ENCODE measurements at regions not wholly inside any gene's neighbourhood (a gene's known extent, or its start where the extent isn't known, plus 50 kb on each side); places are given as distances from the start of the nearest gene placed in this dataset.
"Not testable (repeated sequence)": the region's sequence is repeated elsewhere in the genome, so short reads cannot be mapped to it uniquely, and the experiment has no call there.

DNA sequence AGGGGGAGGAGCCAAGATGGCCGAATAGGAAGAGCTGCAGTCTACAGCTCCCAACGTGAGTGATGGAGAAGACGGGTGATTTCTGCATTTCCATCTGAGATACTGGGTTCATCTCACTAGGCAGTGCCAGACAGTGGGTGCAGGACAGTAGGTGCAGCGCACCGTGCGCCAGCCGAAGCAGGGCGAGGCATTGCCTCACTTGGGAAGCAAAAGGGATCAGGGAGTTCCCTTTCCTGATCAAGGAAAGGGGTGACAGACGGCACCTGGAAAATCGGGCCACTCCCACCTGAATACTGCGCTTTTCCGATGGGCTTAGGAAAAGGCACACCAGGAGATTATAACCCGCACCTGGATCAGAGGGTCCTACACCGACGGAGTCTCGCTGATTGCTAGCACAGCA, 121.1 kb upstream of the SESTD1 start:
- DNase-seq (ENCODE audit: low spot score), result not testable (repeated sequence)

- no peak for DNase-seq (ENCODE audit: low spot score)
Observed at GRCh38 chr2:179383975-179384374, 119.3 kb upstream of the SESTD1 start.

GRCh38 chr2:179377296-179377695, 112.7 kb upstream of the SESTD1 start:
- no peak for DNase-seq (ENCODE audit: low spot score)

DNA sequence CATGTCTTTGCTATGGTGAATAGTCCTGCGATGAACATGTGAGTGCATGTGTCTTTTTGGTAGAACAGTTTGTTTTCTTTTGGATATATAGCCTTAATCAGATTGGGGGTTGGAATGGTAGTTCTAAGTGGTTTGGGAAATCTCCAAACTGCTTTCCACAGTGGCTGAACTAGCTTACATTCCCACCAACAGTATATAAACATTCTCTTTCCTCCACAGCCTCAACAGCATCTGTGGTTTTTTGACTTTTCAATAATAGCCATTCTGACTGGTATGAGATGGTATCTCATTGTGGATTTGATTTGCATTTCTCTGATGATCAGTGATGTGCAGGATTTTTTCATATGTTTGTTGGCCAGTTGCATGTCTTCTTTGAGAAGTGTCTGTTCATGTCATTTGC, 112.2 kb upstream of the SESTD1 start:
- DNase-seq (ENCODE audit: low spot score), result no peak

DNA sequence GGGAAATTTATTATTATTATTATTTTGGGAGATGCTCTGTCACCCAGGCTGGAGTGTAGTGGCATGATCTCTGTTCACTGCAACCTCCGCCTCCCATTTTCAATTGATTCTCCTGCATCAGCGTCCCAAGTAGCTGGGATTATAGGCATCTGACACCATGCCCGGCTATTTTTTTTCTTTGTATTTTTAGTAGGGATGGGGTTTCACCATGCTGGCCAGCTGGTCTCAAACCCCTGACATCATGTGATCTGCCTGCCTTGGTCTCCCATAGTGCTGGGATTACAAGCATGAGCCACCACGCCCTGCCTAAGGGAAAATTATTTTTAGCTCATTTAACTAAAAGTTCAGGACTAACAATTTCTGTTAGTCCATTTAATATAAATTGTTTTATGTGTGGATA, 109.2 kb upstream of the SESTD1 start:
- DNase-seq (ENCODE audit: low spot score), result no peak

GRCh38 chr2:179365561-179365960, 100.9 kb upstream of the SESTD1 start:
- not testable (repeated sequence) for DNase-seq (ENCODE audit: low spot score)

DNA sequence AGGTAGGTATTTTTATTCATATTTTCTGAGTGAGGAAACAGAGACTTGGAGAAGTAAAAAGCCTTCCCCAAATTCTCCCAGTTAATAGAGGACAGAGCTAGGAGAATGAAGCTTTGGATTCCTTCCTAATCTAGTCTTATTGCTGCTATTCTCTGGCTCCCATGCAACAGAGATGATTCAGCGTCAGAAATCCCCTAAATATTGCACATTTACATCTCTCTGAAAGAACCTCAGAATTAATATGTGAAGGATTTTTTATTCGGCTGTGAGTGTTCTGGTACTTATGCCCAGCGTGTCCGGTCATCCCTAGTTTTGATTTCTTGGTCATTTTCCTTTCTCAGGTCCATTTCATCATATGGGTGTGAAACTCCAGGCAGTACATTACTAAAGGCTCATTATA, 91.2 kb upstream of the SESTD1 start:
- DNase-seq (ENCODE audit: low spot score), result no peak

- DNase-seq (ENCODE audit: low spot score), result peak; percentile 38
Observed at GRCh38 chr2:179354739-179355537, 90.3 kb upstream of the SESTD1 start.

DNA sequence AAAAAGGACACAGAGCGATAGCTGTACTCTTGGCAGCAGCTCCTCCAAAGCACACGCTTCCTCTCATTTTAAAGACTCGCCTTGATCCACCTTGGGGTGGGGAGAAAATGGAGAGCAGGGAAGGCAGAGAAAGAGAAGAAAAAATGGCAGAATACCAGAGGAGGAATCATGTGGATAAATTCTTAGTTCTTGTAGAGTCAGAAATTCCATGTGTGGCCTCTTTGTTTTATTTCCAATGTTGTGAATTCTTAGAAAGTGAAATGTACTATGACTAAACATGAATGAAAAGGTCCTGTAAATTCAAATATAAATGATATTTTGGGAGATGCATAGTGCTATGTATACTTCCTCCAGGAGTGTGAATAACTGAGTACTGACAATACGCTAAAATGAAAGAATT, 89.7 kb upstream of the SESTD1 start:
- no peak for DNase-seq (ENCODE audit: low spot score)

DNA sequence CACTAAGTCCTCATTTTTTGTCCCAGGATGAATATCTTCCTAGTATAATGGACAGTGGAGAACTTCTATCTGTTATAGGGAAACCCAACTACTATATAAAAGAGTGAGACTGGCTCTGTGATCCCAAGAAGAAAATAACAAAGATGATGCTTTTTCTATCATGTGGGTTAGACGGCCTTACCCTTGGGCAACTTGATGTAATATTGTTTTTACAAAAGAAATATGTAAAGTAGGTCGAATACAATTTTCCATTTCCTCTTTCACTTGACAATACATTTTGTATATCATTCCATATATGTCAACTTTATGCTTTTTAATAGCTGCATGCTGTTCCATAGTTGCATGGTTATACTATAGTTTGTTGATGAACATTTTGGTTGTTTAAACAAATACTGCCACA, 87.5 kb upstream of the SESTD1 start:
- DNase-seq (ENCODE audit: low spot score), result no peak

DNA sequence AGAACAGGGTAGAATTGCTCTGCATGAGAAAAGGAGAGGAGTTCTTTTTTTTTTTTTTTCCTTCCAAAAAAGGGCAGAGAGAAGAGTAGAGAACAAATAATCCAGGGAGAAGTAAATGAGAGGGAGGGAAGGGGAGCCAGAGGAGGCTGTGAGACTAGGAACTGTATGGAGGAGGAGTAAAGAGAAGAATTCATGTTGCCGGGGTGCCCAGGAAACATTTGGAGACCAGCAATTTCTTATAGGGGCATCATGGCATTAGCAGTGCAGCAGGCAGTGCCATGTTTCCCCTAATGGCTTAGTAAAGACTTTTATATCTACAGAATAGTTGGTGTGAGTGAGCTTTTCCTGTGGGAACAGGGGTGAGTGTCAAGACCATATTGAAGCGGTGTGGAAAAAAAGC, 86.4 kb upstream of the SESTD1 start:
- no peak for DNase-seq (ENCODE audit: low spot score)

GRCh38 chr2:179349670-179350303, 85.2 kb upstream of the SESTD1 start:
- no peak for DNase-seq (ENCODE audit: low spot score)

DNA sequence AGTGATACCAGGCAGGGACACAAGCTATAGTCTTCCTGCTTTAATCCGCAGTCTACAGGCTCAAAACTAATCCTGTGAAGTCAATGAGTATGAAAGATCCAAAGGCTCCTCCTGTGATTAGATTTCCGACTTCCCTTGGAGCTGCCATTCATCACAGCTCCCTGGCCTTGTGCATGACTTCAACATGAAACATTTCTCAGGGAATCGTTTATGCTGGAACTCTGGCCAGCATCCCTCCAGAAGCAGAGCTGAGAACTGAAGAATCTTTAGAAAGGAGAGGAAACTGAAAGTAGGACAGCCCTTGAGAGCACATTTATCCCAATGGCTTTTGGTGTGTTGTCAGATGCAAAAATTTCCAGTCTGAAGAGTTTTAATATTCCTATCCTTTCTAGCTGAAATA, 84.3 kb upstream of the SESTD1 start:
- DNase-seq (ENCODE audit: low spot score), result no peak

- no peak for DNase-seq (ENCODE audit: low spot score)
Observed at GRCh38 chr2:179344970-179345369, 80.3 kb upstream of the SESTD1 start.

- DNase-seq (ENCODE audit: low spot score), result no peak
Observed at GRCh38 chr2:179344280-179344964, 79.8 kb upstream of the SESTD1 start.

DNA sequence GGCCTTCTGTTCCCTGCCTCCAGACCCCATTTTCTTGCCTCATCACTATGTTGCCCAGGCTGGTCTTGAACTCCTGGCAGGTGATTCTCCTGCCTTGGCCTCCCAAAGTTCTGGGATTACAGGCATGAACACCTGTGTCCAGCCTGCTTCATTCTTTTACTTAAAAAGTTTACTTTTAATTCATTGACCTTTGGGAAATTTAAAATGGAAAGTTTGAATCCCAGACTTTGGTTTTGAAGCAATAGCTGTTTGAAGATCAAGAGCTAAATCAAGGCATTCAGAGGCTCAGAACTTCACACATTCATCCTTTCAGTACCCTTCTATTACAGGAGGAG, 79.3 kb upstream of the SESTD1 start:
- DNase-seq (ENCODE audit: low spot score), result no peak

GRCh38 chr2:179341152-179341866, 76.7 kb upstream of the SESTD1 start:
- no peak for DNase-seq (ENCODE audit: low spot score)

DNA sequence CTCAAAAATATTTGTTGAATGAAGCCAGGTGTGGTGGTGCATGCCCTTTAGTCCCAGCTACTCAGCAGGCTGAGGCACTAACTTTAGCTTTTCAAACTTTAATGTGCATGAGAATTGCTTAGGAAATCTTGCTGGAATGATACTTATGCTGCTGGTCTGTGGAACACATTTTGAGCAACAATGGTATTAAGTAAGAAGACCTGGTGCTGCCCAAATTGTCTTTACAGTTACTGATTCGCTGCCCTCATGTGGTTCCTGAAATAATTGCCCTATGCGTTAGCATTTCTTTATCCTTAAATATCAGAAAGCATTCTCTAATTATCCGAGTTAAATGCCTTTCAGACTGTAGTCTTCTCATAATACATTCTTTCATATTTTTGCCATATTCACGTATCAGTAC, 76.0 kb upstream of the SESTD1 start:
- peak; percentile 20 for DNase-seq (ENCODE audit: low spot score)

- DNase-seq (ENCODE audit: low spot score), result no peak
Observed at GRCh38 chr2:179338681-179339080, 74.0 kb upstream of the SESTD1 start.

DNA sequence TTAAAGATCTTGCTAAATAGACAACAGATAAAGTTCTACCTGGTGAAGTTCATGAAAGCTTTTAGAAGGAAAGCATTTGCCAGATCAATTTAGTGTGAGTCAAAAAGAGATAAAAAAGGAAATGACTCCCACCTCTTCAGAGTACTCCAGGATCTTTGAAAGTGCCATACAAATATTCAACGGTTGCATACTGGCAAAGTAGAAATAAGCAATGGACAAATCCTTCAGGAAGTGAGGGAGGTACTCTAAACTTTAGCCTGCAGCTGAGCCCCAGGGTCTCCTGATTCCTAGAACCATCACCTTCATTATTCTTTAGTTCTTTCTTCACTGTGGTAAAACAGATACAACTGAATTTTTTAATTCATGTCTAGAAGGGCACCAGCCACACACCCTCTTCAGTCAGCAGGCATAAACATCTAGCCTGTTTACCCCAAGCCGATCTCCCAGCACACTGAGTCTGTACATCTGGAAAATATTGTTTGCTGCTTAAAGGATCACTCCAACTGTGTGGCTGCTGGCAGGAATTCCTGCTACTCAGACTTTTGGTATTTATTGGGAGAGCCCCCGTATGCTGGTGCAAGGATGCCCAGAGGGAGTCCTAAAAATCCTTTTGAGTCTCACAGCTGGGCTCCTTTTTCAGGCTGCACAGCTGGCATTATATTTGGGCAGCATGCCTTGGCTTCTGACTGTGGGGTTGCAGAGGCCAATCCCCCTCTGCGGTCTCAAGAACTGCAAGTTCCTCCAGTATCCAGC, 72.3 kb upstream of the SESTD1 start:
- DNase-seq (ENCODE audit: low spot score), result no peak

GRCh38 chr2:179335732-179336131, 71.1 kb upstream of the SESTD1 start:
- no peak for DNase-seq (ENCODE audit: low spot score)

- DNase-seq (ENCODE audit: low spot score), result no peak
Observed at GRCh38 chr2:179332903-179333302, 68.3 kb upstream of the SESTD1 start.

Data from RKO (cell line).